A673 (cell line): ENCODE measurements at regions not wholly inside any gene's neighbourhood (a gene's known extent, or its start where the extent isn't known, plus 50 kb on each side); places are given as distances from the start of the nearest gene placed in this dataset.

Source experiments
- CTCF ChIP-seq: fragments of 300-800, 200-600 bp; sonication (generic); conservative IDR thresholded peaks from 2 replicates; pipeline ENCODE4 v1.5.1; 2017; ENCODE audit warnings: low read depth, mild to moderate bottlenecking, antibody characterized with exemption, low read length, moderate library complexity, mixed read lengths
- EZH2 ChIP-seq: fragments of 200-600 bp; sonication (generic); IDR thresholded peaks from 2 replicates; pipeline ENCODE4 v1.6.1; 2017; ENCODE audit warnings: borderline replicate concordance, low read depth, mild to moderate bottlenecking, mixed read lengths, antibody characterized with exemption, low read length; ENCODE audit not compliant: poor library complexity, severe bottlenecking

- TF ChIP-seq EZH2 (no peak), CTCF (no peak)
Measured at GRCh38 chr2:40043191-40043590, 264.1 kb upstream of the THUMPD2 start.
